HG02588 (cell line): ENCODE measurements at regions not wholly inside any gene's neighbourhood (a gene's known extent, or its start where the extent isn't known, plus 50 kb on each side); places are given as distances from the start of the nearest gene placed in this dataset.
"Not testable (repeated sequence)": the region's sequence is repeated elsewhere in the genome, so short reads cannot be mapped to it uniquely, and the experiment has no call there.

Experiments used
- ATAC-seq: cut with Tn5 transposase; IDR thresholded peaks from one replicate; pipeline ENCODE4 v1.9.1; 2021; ENCODE audit warnings: mild to moderate bottlenecking, moderate library complexity; ENCODE audit not compliant: unreplicated experiment

GRCh38 chr12:87196321-87196720, 832.9 kb downstream of the C12orf50 start:
- no peak for ATAC-seq

- ATAC-seq = not testable (repeated sequence)
Observed at GRCh38 chr12:87194389-87194788, 834.8 kb downstream of the C12orf50 start.

- no peak for ATAC-seq
Observed at GRCh38 chr12:87185367-87185766, 843.8 kb downstream of the C12orf50 start.

- ATAC-seq = no peak
Observed at GRCh38 chr12:87182696-87183233, 846.4 kb downstream of the C12orf50 start.

GRCh38 chr12:87171356-87171755, 857.8 kb downstream of the C12orf50 start:
- no peak for ATAC-seq

- no peak for ATAC-seq
Observed at GRCh38 chr12:87169010-87169409, 860.2 kb downstream of the C12orf50 start.

GRCh38 chr12:87165733-87166375, 863.3 kb downstream of the C12orf50 start:
- ATAC-seq = no peak

- no peak for ATAC-seq
Observed at GRCh38 chr12:87163122-87163521, 866.1 kb downstream of the C12orf50 start.

- ATAC-seq = no peak
Observed at GRCh38 chr12:87160848-87161601, 868.2 kb downstream of the C12orf50 start.

GRCh38 chr12:87157791-87158190, 871.4 kb downstream of the C12orf50 start:
- ATAC-seq = no peak

- no peak for ATAC-seq
Observed at GRCh38 chr12:87155621-87156020, 873.6 kb downstream of the C12orf50 start.

- no peak for ATAC-seq
Observed at GRCh38 chr12:87152841-87153528, 876.2 kb downstream of the C12orf50 start.

GRCh38 chr12:87152075-87152474, 877.1 kb downstream of the C12orf50 start:
- ATAC-seq = no peak

GRCh38 chr12:87150969-87151662, 878.1 kb downstream of the C12orf50 start:
- peak; percentile 93 for ATAC-seq

GRCh38 chr12:87142342-87142741, 886.2 kb upstream of the MGAT4C start:
- no peak for ATAC-seq

GRCh38 chr12:87141091-87141490, 884.9 kb upstream of the MGAT4C start:
- ATAC-seq = no peak

GRCh38 chr12:87140262-87140661, 884.1 kb upstream of the MGAT4C start:
- ATAC-seq = no peak

- ATAC-seq = no peak
Observed at GRCh38 chr12:87137220-87137619, 881.0 kb upstream of the MGAT4C start.

GRCh38 chr12:87136330-87136976, 880.3 kb upstream of the MGAT4C start:
- ATAC-seq = no peak

GRCh38 chr12:87127272-87127671, 871.1 kb upstream of the MGAT4C start:
- no peak for ATAC-seq

- ATAC-seq = no peak
Observed at GRCh38 chr12:87121896-87122295, 865.7 kb upstream of the MGAT4C start.
